HUES48 (cell line): ENCODE measurements at regions not wholly inside any gene's neighbourhood (a gene's known extent, or its start where the extent isn't known, plus 50 kb on each side); places are given as distances from the start of the nearest gene placed in this dataset.

Source experiments
- H3K27ac ChIP-seq: one replicate; pipeline ENCODE4 v1.7.0; 2013; ENCODE audit warnings: low read depth, low read length, inconsistent platforms
- H3K27me3 ChIP-seq: 2 replicates; pipeline ENCODE4 v1.6.1; 2013; ENCODE audit warnings: mild to moderate bottlenecking, low read length; ENCODE audit not compliant: control insufficient read depth, insufficient read depth
- H3K36me3 ChIP-seq: 2 replicates; pipeline ENCODE4 v1.6.1; 2013; ENCODE audit warnings: low read length; ENCODE audit not compliant: control insufficient read depth, insufficient read depth
- H3K4me1 ChIP-seq: 2 replicates; pipeline ENCODE4 v1.6.1; 2013; ENCODE audit warnings: mild to moderate bottlenecking, low read length; ENCODE audit not compliant: control insufficient read depth, insufficient read depth
- H3K4me3 ChIP-seq: 2 replicates; pipeline ENCODE4 v1.5.1; 2013; ENCODE audit warnings: mild to moderate bottlenecking, low read depth, low read length
- H3K9ac ChIP-seq: 2 replicates; pipeline ENCODE4 v1.6.1; 2013; ENCODE audit warnings: mild to moderate bottlenecking, low read depth, low read length, moderate library complexity
- H3K9me3 ChIP-seq: 2 replicates; pipeline ENCODE4 v1.6.1; 2013; ENCODE audit warnings: low read length; ENCODE audit not compliant: control insufficient read depth, insufficient read depth

GRCh38 chr19:30923096-30923495 is 426.1 kb downstream of the TSHZ3 start:
- no peak overlapping the region for H3K9ac ChIP-seq
- no peak overlapping the region for H3K4me3 ChIP-seq
- no peak overlapping the region for H3K27ac ChIP-seq
- no peaks in the 10 kb centered on the region for H3K36me3 ChIP-seq
- peaks cover 6% of the 10 kb centered on the region for H3K9me3 ChIP-seq
- no peaks in the 10 kb centered on the region for H3K27me3 ChIP-seq
- peaks cover 4% of the 10 kb centered on the region; the same call in 1 of the 2 replicates for H3K4me1 ChIP-seq

GRCh38 chr19:30920222-30920621 is 429.0 kb downstream of the TSHZ3 start:
- H3K9me3 ChIP-seq = no peaks in the 10 kb centered on the region
- H3K4me3 ChIP-seq = no peak overlapping the region
- H3K27me3 ChIP-seq = no peaks in the 10 kb centered on the region
- H3K9ac ChIP-seq = no peak overlapping the region
- peaks cover 4% of the 10 kb centered on the region; the same call in 1 of the 2 replicates for H3K4me1 ChIP-seq
- no peaks in the 10 kb centered on the region for H3K36me3 ChIP-seq
- no peak overlapping the region for H3K27ac ChIP-seq

- Histone ChIP-seq H3K9ac (no peak overlapping the region), H3K4me1 (peaks cover 7% of the 10 kb centered on the region; the same call in 1 of the 2 replicates), H3K27me3 (no peaks in the 10 kb centered on the region), H3K27ac (no peak overlapping the region), H3K9me3 (no peaks in the 10 kb centered on the region), H3K4me3 (no peak overlapping the region), H3K36me3 (no peaks in the 10 kb centered on the region)
Measured at GRCh38 chr19:30919737-30920136, 429.5 kb downstream of the TSHZ3 start.

- H3K4me1 ChIP-seq = peaks cover 8% of the 10 kb centered on the region; the same call in 1 of the 2 replicates
- no peaks in the 10 kb centered on the region for H3K9me3 ChIP-seq
- H3K27me3 ChIP-seq = no peaks in the 10 kb centered on the region
- no peak overlapping the region for H3K4me3 ChIP-seq
- H3K27ac ChIP-seq = no peak overlapping the region
- no peak overlapping the region for H3K9ac ChIP-seq
- H3K36me3 ChIP-seq = no peaks in the 10 kb centered on the region
Measured at GRCh38 chr19:30916238-30916637, 433.0 kb downstream of the TSHZ3 start.

- Histone ChIP-seq H3K36me3 (no peaks in the 10 kb centered on the region), H3K4me3 (no peak overlapping the region), H3K9ac (no peak overlapping the region), H3K4me1 (peaks cover 4% of the 10 kb centered on the region; the same call in 1 of the 2 replicates), H3K27me3 (no peaks in the 10 kb centered on the region), H3K27ac (no peak overlapping the region), H3K9me3 (no peaks in the 10 kb centered on the region)
Measured at GRCh38 chr19:30911491-30911890, 437.7 kb downstream of the TSHZ3 start.

- H3K9me3 ChIP-seq = no peaks in the 10 kb centered on the region
- H3K36me3 ChIP-seq = no peaks in the 10 kb centered on the region
- no peak overlapping the region for H3K9ac ChIP-seq
- H3K4me1 ChIP-seq = peaks cover 4% of the 10 kb centered on the region; the same call in 1 of the 2 replicates
- no peak overlapping the region for H3K4me3 ChIP-seq
- H3K27ac ChIP-seq = no peak overlapping the region
- H3K27me3 ChIP-seq = no peaks in the 10 kb centered on the region
Measured at GRCh38 chr19:30910485-30911240, 438.6 kb downstream of the TSHZ3 start.

- H3K4me3 ChIP-seq = no peak overlapping the region
- no peaks in the 10 kb centered on the region for H3K27me3 ChIP-seq
- H3K4me1 ChIP-seq = no peaks in the 10 kb centered on the region
- no peak overlapping the region for H3K27ac ChIP-seq
- H3K36me3 ChIP-seq = no peaks in the 10 kb centered on the region
- H3K9me3 ChIP-seq = no peaks in the 10 kb centered on the region
- H3K9ac ChIP-seq = no peak overlapping the region
Measured at GRCh38 chr19:30909216-30909615, 440.0 kb downstream of the TSHZ3 start.

- H3K9me3 ChIP-seq = no peaks in the 10 kb centered on the region
- H3K36me3 ChIP-seq = no peaks in the 10 kb centered on the region
- no peaks in the 10 kb centered on the region for H3K27me3 ChIP-seq
- no peaks in the 10 kb centered on the region for H3K4me1 ChIP-seq
- no peak overlapping the region for H3K4me3 ChIP-seq
- H3K27ac ChIP-seq = no peak overlapping the region
- H3K9ac ChIP-seq = no peak overlapping the region
Measured at GRCh38 chr19:30908262-30908771, 440.9 kb downstream of the TSHZ3 start.

GRCh38 chr19:30906871-30907270 is 442.4 kb downstream of the TSHZ3 start:
- Histone ChIP-seq H3K36me3 (no peaks in the 10 kb centered on the region), H3K9ac (no peak overlapping the region), H3K9me3 (no peaks in the 10 kb centered on the region), H3K27ac (no peak overlapping the region), H3K4me1 (no peaks in the 10 kb centered on the region), H3K4me3 (no peak overlapping the region), H3K27me3 (no peaks in the 10 kb centered on the region)

- H3K9ac ChIP-seq = no peak overlapping the region
- H3K4me1 ChIP-seq = peaks cover 28% of the 10 kb centered on the region
- H3K36me3 ChIP-seq = no peaks in the 10 kb centered on the region
- no peak overlapping the region for H3K4me3 ChIP-seq
- no peaks in the 10 kb centered on the region for H3K9me3 ChIP-seq
- no peak overlapping the region for H3K27ac ChIP-seq
- H3K27me3 ChIP-seq = no peaks in the 10 kb centered on the region
Measured at GRCh38 chr19:30900051-30900450, 449.2 kb downstream of the TSHZ3 start.

- Histone ChIP-seq H3K9ac (no peak overlapping the region), H3K36me3 (no peaks in the 10 kb centered on the region), H3K4me1 (peaks cover 29% of the 10 kb centered on the region), H3K4me3 (no peak overlapping the region), H3K27ac (no peak overlapping the region), H3K27me3 (no peaks in the 10 kb centered on the region), H3K9me3 (no peaks in the 10 kb centered on the region)
Measured at GRCh38 chr19:30898353-30899103, 450.7 kb downstream of the TSHZ3 start.
